Dedifferentiated amniotic fluid mesenchymal stem cell (primary cell): ENCODE measurements at regions not wholly inside any gene's neighbourhood (a gene's known extent, or its start where the extent isn't known, plus 50 kb on each side); places are given as distances from the start of the nearest gene placed in this dataset.
"Not testable (repeated sequence)": the region's sequence is repeated elsewhere in the genome, so short reads cannot be mapped to it uniquely, and the experiment has no call there.

Experiments used
- DNase-seq: peaks from one replicate; pipeline ENCODE4 v3.0.0-alpha.2; 2016; ENCODE audit errors: extremely low spot score

GRCh38 chr17:77086433-77087010, 54.2 kb upstream of the SEC14L1 start:
- DNase-seq: peak; percentile 74

- DNase-seq: no peak
Observed at GRCh38 chr17:77087650-77088454, 52.9 kb upstream of the SEC14L1 start.

- peak; percentile 88 for DNase-seq
Observed at GRCh38 chr17:77088455-77089123, 52.2 kb upstream of the SEC14L1 start.

- DNase-seq: no peak
Observed at GRCh38 chr17:77089124-77089490, 51.7 kb upstream of the SEC14L1 start.

GRCh38 chr17:77089949-77090348, 50.8 kb upstream of the SEC14L1 start:
- not testable (repeated sequence) for DNase-seq

- no peak for DNase-seq
Observed at GRCh38 chr17:77090476-77090875, 50.3 kb upstream of the SEC14L1 start.
